Thyroid gland (tissue), 4 donors: ENCODE measurements at regions not wholly inside any gene's neighbourhood (a gene's known extent, or its start where the extent isn't known, plus 50 kb on each side); places are given as distances from the start of the nearest gene placed in this dataset.

Experiments used
- CTCF ChIP-seq, 6 experiments: fragments of 200-600 bp in 3 of 6; fragments of 450-650 bp in 3 of 6; sonication (generic) in 3 of 6; IDR thresholded peaks; one replicate each; pipeline ENCODE4 v1.5.1; 2016 to 2019; ENCODE audit warnings: antibody characterized with exemption in 6 of 6, mild to moderate bottlenecking in 2 of 6, inconsistent platforms in 1 of 6, moderate library complexity in 1 of 6
- POLR2A ChIP-seq, 2 donors: fragments of 450-650 bp; IDR thresholded peaks; one replicate each; pipeline ENCODE4 v1.6.1; 2017; ENCODE audit warnings: antibody characterized with exemption in 2 of 2, mild to moderate bottlenecking in 2 of 2, moderate library complexity in 1 of 2

GRCh38 chr15:25072857-25073476 is 118.2 kb downstream of the SNRPN start:
- TF ChIP-seq CTCF (IDR thresholded peaks at IDR 0.05), result no peak
- TF ChIP-seq POLR2A (IDR thresholded peaks at IDR 0.05), result no peak
